ENCODE measurements at regions not wholly inside any gene's neighbourhood (a gene's known extent, or its start where the extent isn't known, plus 50 kb on each side); places are given as distances from the start of the nearest gene placed in this dataset.

GRCh38 chr18:44013871-44014270, 666.8 kb upstream of the SETBP1 start:
- DNase-seq: no peak

GRCh38 chr18:44025421-44025820, 655.3 kb upstream of the SETBP1 start:
- DNase-seq: no peak

GRCh38 chr18:44028109-44028508, 652.6 kb upstream of the SETBP1 start:
- DNase-seq: no peak

GRCh38 chr18:44031063-44031462, 649.6 kb upstream of the SETBP1 start:
- no peak for DNase-seq

GRCh38 chr18:44033144-44033701, 647.5 kb upstream of the SETBP1 start:
- no peak for DNase-seq

GRCh38 chr18:44035554-44035953, 645.1 kb upstream of the SETBP1 start:
- DNase-seq: no peak

- DNase-seq: no peak
Observed at GRCh38 chr18:44036501-44036900, 644.2 kb upstream of the SETBP1 start.

- no peak for DNase-seq
Observed at GRCh38 chr18:44039216-44039615, 641.5 kb upstream of the SETBP1 start.

GRCh38 chr18:44039826-44040225, 640.9 kb upstream of the SETBP1 start:
- no peak for DNase-seq

GRCh38 chr18:44041553-44041952, 639.1 kb upstream of the SETBP1 start:
- DNase-seq: no peak

- no peak for DNase-seq
Observed at GRCh38 chr18:44041961-44042360, 638.7 kb upstream of the SETBP1 start.

GRCh38 chr18:44046376-44046975, 634.2 kb upstream of the SETBP1 start:
- DNase-seq: no peak

- no peak for DNase-seq
Observed at GRCh38 chr18:44047585-44047984, 633.1 kb upstream of the SETBP1 start.

GRCh38 chr18:44048435-44048834, 632.3 kb upstream of the SETBP1 start:
- no peak for DNase-seq

- no peak for DNase-seq
Observed at GRCh38 chr18:44048846-44049245, 631.8 kb upstream of the SETBP1 start.

GRCh38 chr18:44051026-44051425, 629.7 kb upstream of the SETBP1 start:
- no peak for DNase-seq

GRCh38 chr18:44054514-44054913, 626.2 kb upstream of the SETBP1 start:
- no peak for DNase-seq

- no peak for DNase-seq
Observed at GRCh38 chr18:44060197-44060596, 620.5 kb upstream of the SETBP1 start.

GRCh38 chr18:44061438-44061837, 619.2 kb upstream of the SETBP1 start:
- DNase-seq: no peak

GRCh38 chr18:44062345-44062744, 618.3 kb upstream of the SETBP1 start:
- DNase-seq: no peak

GRCh38 chr18:44065206-44065605, 615.5 kb upstream of the SETBP1 start:
- no peak for DNase-seq

- DNase-seq: no peak
Observed at GRCh38 chr18:44066541-44066940, 614.1 kb upstream of the SETBP1 start.

GRCh38 chr18:44067186-44067585, 613.5 kb upstream of the SETBP1 start:
- DNase-seq: no peak

- DNase-seq: no peak
Observed at GRCh38 chr18:44075038-44075437, 605.6 kb upstream of the SETBP1 start.

GRCh38 chr18:44079606-44080005, 601.1 kb upstream of the SETBP1 start:
- DNase-seq: no peak

All from stimulated activated CD8-positive, alpha-beta memory T cell treated with anti-CD3 and anti-CD28 coated beads, Interleukin-4, amount 100 ng/mL, for 48 hours (primary cell).